ENCODE measurements at regions not wholly inside any gene's neighbourhood (a gene's known extent, or its start where the extent isn't known, plus 50 kb on each side); places are given as distances from the start of the nearest gene placed in this dataset.
A peak's percentile ranks its signal among the peaks of the same experiment; 100 is the strongest.
"Not testable (repeated sequence)": the region's sequence is repeated elsewhere in the genome, so short reads cannot be mapped to it uniquely, and the experiment has no call there.

GRCh38 chr16:65376601-65377000 is 254.7 kb upstream of the CDH11 start:
- no peak overlapping the region for H3K4me3 ChIP-seq (ENCODE audit: low read depth, low read length)
- DNase-seq (ENCODE audit: low read depth) = no peak
- TF ChIP-seq, protein P1, sequence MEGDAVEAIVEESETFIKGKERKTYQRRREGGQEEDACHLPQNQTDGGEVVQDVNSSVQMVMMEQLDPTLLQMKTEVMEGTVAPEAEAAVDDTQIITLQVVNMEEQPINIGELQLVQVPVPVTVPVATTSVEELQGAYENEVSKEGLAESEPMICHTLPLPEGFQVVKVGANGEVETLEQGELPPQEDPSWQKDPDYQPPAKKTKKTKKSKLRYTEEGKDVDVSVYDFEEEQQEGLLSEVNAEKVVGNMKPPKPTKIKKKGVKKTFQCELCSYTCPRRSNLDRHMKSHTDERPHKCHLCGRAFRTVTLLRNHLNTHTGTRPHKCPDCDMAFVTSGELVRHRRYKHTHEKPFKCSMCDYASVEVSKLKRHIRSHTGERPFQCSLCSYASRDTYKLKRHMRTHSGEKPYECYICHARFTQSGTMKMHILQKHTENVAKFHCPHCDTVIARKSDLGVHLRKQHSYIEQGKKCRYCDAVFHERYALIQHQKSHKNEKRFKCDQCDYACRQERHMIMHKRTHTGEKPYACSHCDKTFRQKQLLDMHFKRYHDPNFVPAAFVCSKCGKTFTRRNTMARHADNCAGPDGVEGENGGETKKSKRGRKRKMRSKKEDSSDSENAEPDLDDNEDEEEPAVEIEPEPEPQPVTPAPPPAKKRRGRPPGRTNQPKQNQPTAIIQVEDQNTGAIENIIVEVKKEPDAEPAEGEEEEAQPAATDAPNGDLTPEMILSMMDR (conservative IDR thresholded peaks at IDR 0.05; ENCODE audit: low read depth, low read length) = no peak

DNA sequence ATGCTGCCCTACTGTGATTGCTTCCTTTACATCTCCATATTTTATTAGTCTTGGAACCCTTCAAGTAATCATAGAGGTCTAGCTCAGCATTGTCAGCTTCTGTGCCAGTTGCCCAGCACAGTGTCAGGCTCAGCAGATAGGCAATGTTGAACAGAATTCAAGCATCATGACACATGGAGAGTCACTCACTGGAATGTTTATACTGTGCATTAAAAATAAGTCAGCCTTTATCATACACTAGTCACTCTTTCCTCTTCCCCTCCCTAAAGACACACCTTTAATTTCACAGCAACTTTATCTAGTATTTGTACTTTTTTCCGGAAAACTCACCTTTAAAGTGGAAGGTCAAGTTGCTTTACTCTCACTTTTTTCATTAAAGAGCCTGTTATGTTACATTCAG is 253.8 kb upstream of the CDH11 start:
- no peak overlapping the region for H3K4me3 ChIP-seq (ENCODE audit: low read depth, low read length)
- DNase-seq (ENCODE audit: low read depth) = no peak
- TF ChIP-seq, protein P1 (conservative IDR thresholded peaks at IDR 0.05; ENCODE audit: low read depth, low read length) = no peak

- TF ChIP-seq, protein P1 (conservative IDR thresholded peaks at IDR 0.05; ENCODE audit: low read depth, low read length) = no peak
- peak; percentile 12 for DNase-seq (ENCODE audit: low read depth)
- H3K4me3 ChIP-seq (ENCODE audit: low read depth, low read length) = no peak overlapping the region
These were observed 251.2 kb upstream of the CDH11 start for GRCh38 chr16:65373097-65373496.

GRCh38 chr16:65372171-65372570 is 250.3 kb upstream of the CDH11 start:
- DNase-seq (ENCODE audit: low read depth) = no peak
- TF ChIP-seq, protein P1 (conservative IDR thresholded peaks at IDR 0.05; ENCODE audit: low read depth, low read length) = no peak
- H3K4me3 ChIP-seq (ENCODE audit: low read depth, low read length) = no peak overlapping the region

DNA sequence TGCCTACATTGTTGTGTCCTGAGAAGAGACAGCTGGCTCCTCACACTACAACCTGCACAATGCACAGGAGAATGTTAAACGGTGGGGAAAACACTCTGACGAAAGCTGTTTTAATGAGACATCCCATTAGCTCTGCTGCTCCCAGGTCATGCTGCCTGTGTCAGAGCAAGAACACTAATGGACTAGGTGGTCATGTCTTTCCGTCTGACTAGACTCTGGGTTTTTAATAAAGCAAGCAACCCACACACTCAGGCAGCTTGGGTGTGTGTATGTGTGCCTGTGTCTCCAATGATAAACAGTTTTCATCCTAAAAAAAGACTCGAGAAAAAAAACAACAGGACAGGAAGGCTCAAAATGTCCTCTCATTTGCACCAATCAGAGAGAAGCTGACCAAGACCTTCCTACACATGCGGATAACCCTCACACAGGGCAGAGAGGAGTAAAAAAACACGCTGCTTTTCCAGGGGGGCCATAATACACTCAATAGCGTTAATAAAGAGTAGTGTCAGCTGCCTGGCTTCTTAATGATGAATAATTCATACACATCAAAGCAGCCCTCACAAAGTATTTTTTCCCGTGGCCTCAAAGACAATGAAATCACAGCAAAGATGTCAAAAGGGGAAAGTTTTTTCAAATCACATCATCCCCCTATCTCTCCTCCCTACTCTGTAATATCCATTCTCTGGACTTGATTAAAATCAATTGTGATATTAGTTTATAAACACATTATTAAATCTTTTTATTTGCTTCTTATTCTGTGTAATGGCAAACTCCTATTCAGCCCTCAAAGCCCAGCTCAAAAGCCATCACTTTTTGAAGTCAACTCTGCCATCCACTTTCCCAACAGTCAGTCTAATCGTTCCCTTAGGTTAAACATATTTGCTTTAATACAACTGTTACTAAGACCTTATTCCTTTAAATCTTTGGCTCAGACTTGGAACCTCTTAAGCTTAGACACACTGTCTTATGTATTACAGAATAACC is 244.2 kb upstream of the CDH11 start:
- no peak overlapping the region for H3K4me3 ChIP-seq (ENCODE audit: low read depth, low read length)
- TF ChIP-seq, protein P1 (conservative IDR thresholded peaks at IDR 0.05; ENCODE audit: low read depth, low read length) = no peak
- DNase-seq (ENCODE audit: low read depth) = no peak

DNA sequence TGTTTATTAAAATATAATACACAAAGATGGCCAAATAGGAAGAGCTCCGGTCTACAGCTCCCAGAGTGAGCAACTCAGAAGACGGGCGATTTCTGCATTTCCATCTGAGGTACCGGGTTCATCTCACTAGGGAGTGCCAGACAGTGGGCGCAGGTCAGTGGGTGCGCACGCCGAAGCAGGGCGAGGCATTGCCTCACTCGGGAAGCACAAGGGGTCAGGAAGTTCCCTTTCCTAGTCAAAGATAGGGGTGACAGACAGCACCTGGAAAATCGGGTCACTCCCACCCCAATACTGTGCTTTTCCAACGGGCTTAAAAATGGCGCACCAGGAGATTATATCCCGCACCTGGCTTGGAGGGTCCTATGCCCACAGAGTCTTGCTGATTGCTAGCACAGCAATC is 234.9 kb upstream of the CDH11 start:
- not testable (repeated sequence) for H3K4me3 ChIP-seq (ENCODE audit: low read depth, low read length)

DNA sequence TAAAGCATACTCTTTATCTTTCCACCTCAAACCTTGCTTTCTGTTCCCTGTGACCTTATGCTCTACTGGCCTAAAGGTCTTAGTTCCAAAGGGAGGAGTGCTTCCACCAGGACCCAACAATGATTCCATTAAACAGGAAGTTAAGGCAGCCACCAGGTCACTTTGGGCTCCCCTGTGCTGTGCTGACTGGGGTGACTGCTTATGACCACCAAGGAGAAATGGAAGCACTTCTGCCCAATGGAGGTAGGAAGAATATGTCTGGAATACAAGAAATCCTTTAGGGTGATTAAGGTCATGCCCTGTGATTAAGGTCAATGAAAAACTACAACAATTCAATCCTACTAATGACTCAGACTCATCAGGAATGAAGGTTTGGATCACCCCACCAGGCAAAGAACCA is 233.8 kb upstream of the CDH11 start:
- TF ChIP-seq, protein P1 (conservative IDR thresholded peaks at IDR 0.05; ENCODE audit: low read depth, low read length) = no peak
- no peak overlapping the region for H3K4me3 ChIP-seq (ENCODE audit: low read depth, low read length)
- DNase-seq (ENCODE audit: low read depth) = no peak

More for the DNA sequence above, 234.9 kb upstream of the CDH11 start:
- not testable (repeated sequence) for DNase-seq (ENCODE audit: low read depth)

All from choroid plexus epithelial cell (primary cell).